GM12878 (cell line): ENCODE measurements at regions not wholly inside any gene's neighbourhood (a gene's known extent, or its start where the extent isn't known, plus 50 kb on each side); places are given as distances from the start of the nearest gene placed in this dataset.

Source experiments
- ATAC-seq: fragments of 200-7000 bp; cut with Tn5 transposase; 3 replicates; pipeline ENCODE4 v1.9.1; 2020; ENCODE audit warnings: mild to moderate bottlenecking, moderate library complexity
- BruUV-seq: library from RNA; stranded (reverse); fragments of 400-500 nt; replicated peaks from 2 replicates; lab custom pipeline; 2021; lab: Mats Ljungman, UMichigan
- CTCF ChIA-PET: fragments of 300-600 bp; sonication (Branson Sonifier 250); formaldehyde crosslinking; extraction: SDS; loops from one replicate; lab custom pipeline; 2021; ENCODE audit warnings: inconsistent platforms; lab: Yijun Ruan, JAX
- POLR2A ChIA-PET: fragments of 350-600 bp; formaldehyde crosslinking; extraction: SDS; loops from one replicate; lab custom pipeline; 2021; ENCODE audit warnings: inconsistent platforms; lab: Charles Lee
- RAD21 ChIA-PET: fragments of 300-600 bp; sonication (Branson Sonifier 250); formaldehyde crosslinking; loops from one replicate; lab custom pipeline; 2023; ENCODE audit warnings: antibody characterized with exemption; ENCODE audit not compliant: unreplicated experiment; lab: Charles Lee
- SMC1A ChIA-PET: fragments of 300-600 bp; sonication (Branson Sonifier 250); formaldehyde crosslinking; loops from one replicate; lab custom pipeline; 2023; ENCODE audit not compliant: unreplicated experiment, uncharacterized antibody; lab: Charles Lee
- DNase-seq: peaks from one replicate; pipeline ENCODE4 v3.0.0-alpha.2; 2011; ENCODE audit warnings: low read depth, low spot score
- FAIRE-seq: peaks from 3 replicates; lab custom pipeline; 2011; peaks lifted over from hg19 to GRCh38; lab: Jason Lieb, UNC
- H2AFZ ChIP-seq: 2 replicates; pipeline ENCODE4 v1.6.0; 2011; ENCODE audit warnings: low read depth, low read length, control low read depth; ENCODE audit not compliant: control insufficient read depth
- H3K27ac ChIP-seq: 2 replicates; pipeline ENCODE4 v1.5.1; 2011; ENCODE audit warnings: control low read depth; ENCODE audit not compliant: control insufficient read depth, insufficient read depth
- H3K27me3 ChIP-seq, 2 experiments: replicated peaks in 1 of 2; 2 replicates each; pipeline versions ENCODE4 v1.6.0 to v1.6.1; 2011; ENCODE audit warnings: low read length in 1 of 2; ENCODE audit not compliant: control insufficient read depth in 2 of 2, insufficient read depth in 2 of 2
- H3K36me3 ChIP-seq, 2 experiments: 2 replicates each; pipeline ENCODE4 v1.5.1; 2011; ENCODE audit warnings: low read length in 1 of 2; ENCODE audit not compliant: control insufficient read depth in 2 of 2, insufficient read depth in 2 of 2
- H3K4me1 ChIP-seq: 2 replicates; pipeline ENCODE4 v1.6.1; 2011; ENCODE audit warnings: mild to moderate bottlenecking, low read length, moderate library complexity, mixed read lengths; ENCODE audit not compliant: control insufficient read depth, insufficient read depth
- H3K4me2 ChIP-seq: 2 replicates; pipeline ENCODE4 v1.6.0; 2011; ENCODE audit warnings: control low read depth; ENCODE audit not compliant: control insufficient read depth, insufficient read depth
- H3K4me3 ChIP-seq: fragments of 200-600 bp; sonication (generic); 2 replicates; pipeline ENCODE4 v1.5.1; 2016
- H3K79me2 ChIP-seq: 2 replicates; pipeline ENCODE4 v1.6.0; 2011; ENCODE audit warnings: low read length; ENCODE audit not compliant: control insufficient read depth, insufficient read depth
- H3K9ac ChIP-seq: 2 replicates; pipeline ENCODE4 v1.8.0; 2011; ENCODE audit warnings: low read length, control low read depth, mixed read lengths; ENCODE audit not compliant: control insufficient read depth, insufficient read depth
- H3K9me3 ChIP-seq: replicated peaks from 3 replicates; pipeline ENCODE4 v1.5.1; 2011; ENCODE audit warnings: mild to moderate bottlenecking, low read length; ENCODE audit not compliant: control insufficient read depth, insufficient read depth
- H4K20me1 ChIP-seq: 2 replicates; pipeline ENCODE4 v1.6.0; 2011; ENCODE audit not compliant: control insufficient read depth, insufficient read depth
- BCLAF1 ChIP-seq: fragments of 450-650 bp; IDR thresholded peaks from 2 replicates; pipeline ENCODE4 v1.6.1; 2017; ENCODE audit warnings: antibody characterized with exemption, mild to moderate bottlenecking, moderate library complexity
- CBFB ChIP-seq: IDR thresholded peaks from 2 replicates; pipeline ENCODE4 v1.6.1; 2016; ENCODE audit warnings: antibody characterized with exemption, low read depth
- CHD1 ChIP-seq: IDR thresholded peaks from 2 replicates; pipeline ENCODE4 v1.6.1; 2012; ENCODE audit warnings: low read depth, low read length, improper control_type of control experiment
- KAT2A ChIP-seq: conservative IDR thresholded peaks from 2 replicates; pipeline ENCODE4 v1.6.1; 2011; ENCODE audit warnings: low read depth, low read length; ENCODE audit not compliant: control insufficient read depth
- NR2F1 ChIP-seq: fragments of 450-650 bp; conservative IDR thresholded peaks from 2 replicates; pipeline ENCODE4 v1.6.1; 2017; ENCODE audit warnings: mild to moderate bottlenecking
- PML ChIP-seq: IDR thresholded peaks from 2 replicates; pipeline ENCODE4 v1.6.1; 2012; ENCODE audit warnings: low read length, inconsistent platforms
- RAD21 ChIP-seq: IDR thresholded peaks from 2 replicates; pipeline ENCODE4 v1.6.1; 2011; ENCODE audit warnings: mild to moderate bottlenecking, low read depth, low read length, moderate library complexity; ENCODE audit not compliant: insufficient read depth
- SMAD5 ChIP-seq: IDR thresholded peaks from 2 replicates; pipeline ENCODE4 v1.6.1; 2016; ENCODE audit warnings: antibody characterized with exemption, low read depth
- TCF7 ChIP-seq: IDR thresholded peaks from 2 replicates; pipeline ENCODE4 v1.6.1; 2014; ENCODE audit warnings: antibody characterized with exemption, borderline replicate concordance
- ZNF384 ChIP-seq: IDR thresholded peaks from 2 replicates; pipeline ENCODE4 v1.6.1; 2012; ENCODE audit warnings: low read depth, mild to moderate bottlenecking, low read length, improper control_type of control experiment, borderline replicate concordance
- WGBS: methylation state at CpG from one replicate; pipeline ENCODE4 v1.1.6; 2016; ENCODE audit warnings: low lambda C conversion rate; ENCODE audit not compliant: insufficient replicate concordance, insufficient coverage; ENCODE audit errors: missing lambda C conversion rate; 5-methylcytosine and 5-hydroxymethylcytosine counted together
- in situ Hi-C: fragments of 300-500 bp; cut with MboI; formaldehyde crosslinking; loops from 9 replicates; pipeline ENCODE4 v1.14.3; 2018; ENCODE audit warnings: mixed read lengths
- intact Hi-C: fragments of 100-400 bp; cut with micrococcal nuclease; formaldehyde crosslinking; loops from one replicate; pipeline ENCODE4 v1.14.2; 2022; ENCODE audit not compliant: unreplicated experiment
- TF ChIP-seq, protein P1 (sequence below): fragments of 450-650 bp; IDR thresholded peaks from 2 replicates; pipeline ENCODE4 v1.6.1; 2017; ENCODE audit warnings: borderline replicate concordance
- TF ChIP-seq, protein P2 (sequence below): fragments of 450-650 bp; IDR thresholded peaks from 2 replicates; pipeline ENCODE4 v1.6.1; 2014; ENCODE audit warnings: mild to moderate bottlenecking

DNA sequence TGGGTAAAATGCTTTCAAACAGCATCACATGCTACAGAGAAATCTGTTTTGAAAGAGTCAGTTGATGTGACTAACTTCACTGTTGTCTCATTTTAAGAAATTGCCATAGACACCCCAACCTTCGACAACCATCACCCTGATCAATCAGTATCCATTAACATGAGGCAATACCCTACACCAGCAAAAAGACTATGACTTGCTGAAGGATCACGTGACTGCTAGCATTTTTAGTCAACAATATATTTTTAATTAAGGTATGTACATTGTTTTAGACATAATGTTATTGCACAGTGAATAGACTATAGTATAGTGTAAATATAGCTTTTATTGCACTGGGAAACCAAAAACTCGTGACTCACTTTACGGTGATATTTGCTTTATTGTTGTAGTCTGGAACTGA, 200.0 kb upstream of the ARHGAP24 start:
- no peak for DNase-seq
- Histone ChIP-seq H3K27ac (no peak overlapping the region), H3K27me3 (no peaks in the 10 kb centered on the region), H3K9me3 (no peaks in the 10 kb centered on the region), H3K4me3 (no peak overlapping the region), H3K9ac (no peak overlapping the region), H3K36me3 (no peaks in the 10 kb centered on the region), H4K20me1 (no peaks in the 10 kb centered on the region), H3K4me2 (no peak overlapping the region), H2AFZ (no peak overlapping the region), H3K4me1 (no peaks in the 10 kb centered on the region), H3K79me2 (no peaks in the 10 kb centered on the region)
- ChIA-PET POLR2A (no interaction called here), CTCF (no interaction called here), RAD21 (no interaction called here), SMC1A (no interaction called here)
- TF ChIP-seq ZNF384 (no peak), TCF7 (no peak), SMAD5 (no peak), RAD21 (no peak)
- TF ChIP-seq, protein P1, sequence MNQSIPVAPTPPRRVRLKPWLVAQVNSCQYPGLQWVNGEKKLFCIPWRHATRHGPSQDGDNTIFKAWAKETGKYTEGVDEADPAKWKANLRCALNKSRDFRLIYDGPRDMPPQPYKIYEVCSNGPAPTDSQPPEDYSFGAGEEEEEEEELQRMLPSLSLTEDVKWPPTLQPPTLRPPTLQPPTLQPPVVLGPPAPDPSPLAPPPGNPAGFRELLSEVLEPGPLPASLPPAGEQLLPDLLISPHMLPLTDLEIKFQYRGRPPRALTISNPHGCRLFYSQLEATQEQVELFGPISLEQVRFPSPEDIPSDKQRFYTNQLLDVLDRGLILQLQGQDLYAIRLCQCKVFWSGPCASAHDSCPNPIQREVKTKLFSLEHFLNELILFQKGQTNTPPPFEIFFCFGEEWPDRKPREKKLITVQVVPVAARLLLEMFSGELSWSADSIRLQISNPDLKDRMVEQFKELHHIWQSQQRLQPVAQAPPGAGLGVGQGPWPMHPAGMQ: no peak
- in situ Hi-C loops: no loop called here
- BruUV-seq: no TSS peak
- 13% methylated on average over 4 of the region's 4 CpGs for WGBS
- ATAC-seq: no peak
- intact Hi-C loops: no loop called here
- no peak for FAIRE-seq

DNA sequence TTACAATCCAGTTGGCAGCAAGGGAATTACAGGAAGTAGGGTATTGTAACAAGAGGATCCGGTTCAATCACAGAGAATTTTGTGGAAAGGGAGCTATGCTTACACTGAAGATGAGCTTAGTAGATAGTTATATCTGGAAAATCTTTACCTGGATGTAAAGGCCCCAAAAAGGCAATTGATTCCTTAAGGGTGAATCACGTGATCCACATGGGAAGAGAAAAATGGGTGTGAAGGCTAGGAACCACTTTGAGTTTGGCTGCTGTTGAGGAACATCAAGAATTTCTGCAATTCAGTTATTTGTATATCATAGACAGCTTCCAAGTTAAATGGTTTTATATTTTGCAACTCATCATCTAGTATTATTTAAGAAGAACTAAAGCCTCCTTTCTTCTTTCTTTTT, 194.0 kb upstream of the ARHGAP24 start:
- no peak overlapping the region for H2AFZ ChIP-seq
- ATAC-seq: no peak
- no peaks in the 10 kb centered on the region; a peak in 1 of 4 replicates for H3K27me3 ChIP-seq
- H3K27ac ChIP-seq: no peak overlapping the region
- H3K36me3 ChIP-seq: no peaks in the 10 kb centered on the region
- H3K4me2 ChIP-seq: no peak overlapping the region
- 23% methylated on average over 2 of the region's 2 CpGs for WGBS
- DNase-seq: no peak
- no peaks in the 10 kb centered on the region for H3K9me3 ChIP-seq
- TF ChIP-seq TCF7 (no peak), PML (no peak), CHD1 (no peak), CBFB (no peak), NR2F1 (no peak), BCLAF1 (no peak), KAT2A (no peak)
- TF ChIP-seq, protein P2, sequence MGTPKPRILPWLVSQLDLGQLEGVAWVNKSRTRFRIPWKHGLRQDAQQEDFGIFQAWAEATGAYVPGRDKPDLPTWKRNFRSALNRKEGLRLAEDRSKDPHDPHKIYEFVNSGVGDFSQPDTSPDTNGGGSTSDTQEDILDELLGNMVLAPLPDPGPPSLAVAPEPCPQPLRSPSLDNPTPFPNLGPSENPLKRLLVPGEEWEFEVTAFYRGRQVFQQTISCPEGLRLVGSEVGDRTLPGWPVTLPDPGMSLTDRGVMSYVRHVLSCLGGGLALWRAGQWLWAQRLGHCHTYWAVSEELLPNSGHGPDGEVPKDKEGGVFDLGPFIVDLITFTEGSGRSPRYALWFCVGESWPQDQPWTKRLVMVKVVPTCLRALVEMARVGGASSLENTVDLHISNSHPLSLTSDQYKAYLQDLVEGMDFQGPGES: no peak
- CTCF ChIA-PET: no interaction called here
- no peaks in the 10 kb centered on the region for H3K79me2 ChIP-seq
- H3K4me1 ChIP-seq: no peaks in the 10 kb centered on the region
- in situ Hi-C loops: no loop called here
- H3K4me3 ChIP-seq: no peak overlapping the region
- SMC1A ChIA-PET: no interaction called here
- H4K20me1 ChIP-seq: no peaks in the 10 kb centered on the region
- no peak overlapping the region for H3K9ac ChIP-seq
- POLR2A ChIA-PET: no interaction called here
- RAD21 ChIA-PET: no interaction called here
- no peak for FAIRE-seq
- BruUV-seq: no TSS peak
- intact Hi-C loops: no loop called here
